ENCODE measurements at regions not wholly inside any gene's neighbourhood (a gene's known extent, or its start where the extent isn't known, plus 50 kb on each side); places are given as distances from the start of the nearest gene placed in this dataset.

DNA sequence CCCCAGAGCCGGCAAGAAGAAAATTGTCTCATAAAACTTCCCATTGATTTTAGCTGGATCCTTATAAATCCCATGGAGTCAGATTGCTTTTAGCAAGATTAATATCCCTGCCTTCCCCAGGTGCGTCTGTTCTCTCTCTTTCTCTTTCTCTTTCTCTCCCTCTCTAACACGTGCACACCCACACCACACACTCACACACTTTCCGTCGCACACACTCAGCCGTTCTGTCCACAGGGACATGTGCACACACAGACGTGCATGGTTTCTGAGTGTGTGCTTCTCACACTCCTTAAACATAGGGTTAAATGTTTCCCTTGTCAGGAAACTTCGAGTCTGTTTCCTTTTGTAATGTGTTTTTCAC, 98.7 kb upstream of the NFIA start:
- TF ChIP-seq, protein P1, sequence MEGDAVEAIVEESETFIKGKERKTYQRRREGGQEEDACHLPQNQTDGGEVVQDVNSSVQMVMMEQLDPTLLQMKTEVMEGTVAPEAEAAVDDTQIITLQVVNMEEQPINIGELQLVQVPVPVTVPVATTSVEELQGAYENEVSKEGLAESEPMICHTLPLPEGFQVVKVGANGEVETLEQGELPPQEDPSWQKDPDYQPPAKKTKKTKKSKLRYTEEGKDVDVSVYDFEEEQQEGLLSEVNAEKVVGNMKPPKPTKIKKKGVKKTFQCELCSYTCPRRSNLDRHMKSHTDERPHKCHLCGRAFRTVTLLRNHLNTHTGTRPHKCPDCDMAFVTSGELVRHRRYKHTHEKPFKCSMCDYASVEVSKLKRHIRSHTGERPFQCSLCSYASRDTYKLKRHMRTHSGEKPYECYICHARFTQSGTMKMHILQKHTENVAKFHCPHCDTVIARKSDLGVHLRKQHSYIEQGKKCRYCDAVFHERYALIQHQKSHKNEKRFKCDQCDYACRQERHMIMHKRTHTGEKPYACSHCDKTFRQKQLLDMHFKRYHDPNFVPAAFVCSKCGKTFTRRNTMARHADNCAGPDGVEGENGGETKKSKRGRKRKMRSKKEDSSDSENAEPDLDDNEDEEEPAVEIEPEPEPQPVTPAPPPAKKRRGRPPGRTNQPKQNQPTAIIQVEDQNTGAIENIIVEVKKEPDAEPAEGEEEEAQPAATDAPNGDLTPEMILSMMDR (IDR thresholded peaks at IDR 0.05): no peak
- ATAC-seq: peak; percentile 18 to 22
- H3K36me3 ChIP-seq: no peaks in the 10 kb centered on the region
- no peak for DNase-seq
- H3K4me1 ChIP-seq: peaks cover 9% of the 10 kb centered on the region
- intact Hi-C loops (cut with DNase I): no loop called here
- peak overlapping the region; percentile 41 for H3K27ac ChIP-seq
- no peaks in the 10 kb centered on the region for H3K27me3 ChIP-seq (ENCODE audit: low read depth)
- no peaks in the 10 kb centered on the region for H3K9me3 ChIP-seq
- H3K4me3 ChIP-seq: no peak overlapping the region

DNA sequence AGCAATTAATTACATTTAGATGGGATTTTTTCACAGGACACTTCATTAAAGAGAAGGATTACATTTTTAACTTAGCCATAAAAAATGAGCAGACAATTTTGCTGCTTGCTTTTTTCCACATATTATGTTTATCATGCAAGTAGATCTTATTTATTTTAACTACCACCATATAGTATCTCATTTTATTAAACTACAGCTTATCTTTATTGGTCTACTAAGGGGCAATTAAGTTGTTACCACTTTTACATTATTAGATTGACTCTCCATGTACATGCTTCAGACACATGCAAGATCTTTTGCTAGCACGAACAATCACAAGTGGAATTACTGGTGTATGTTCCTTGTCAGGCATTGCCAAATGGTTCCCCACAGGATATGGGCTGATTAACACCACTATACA, 99.8 kb upstream of the NFIA start:
- intact Hi-C loops (cut with DNase I): no loop called here
- no peak overlapping the region for H3K27ac ChIP-seq

DNA sequence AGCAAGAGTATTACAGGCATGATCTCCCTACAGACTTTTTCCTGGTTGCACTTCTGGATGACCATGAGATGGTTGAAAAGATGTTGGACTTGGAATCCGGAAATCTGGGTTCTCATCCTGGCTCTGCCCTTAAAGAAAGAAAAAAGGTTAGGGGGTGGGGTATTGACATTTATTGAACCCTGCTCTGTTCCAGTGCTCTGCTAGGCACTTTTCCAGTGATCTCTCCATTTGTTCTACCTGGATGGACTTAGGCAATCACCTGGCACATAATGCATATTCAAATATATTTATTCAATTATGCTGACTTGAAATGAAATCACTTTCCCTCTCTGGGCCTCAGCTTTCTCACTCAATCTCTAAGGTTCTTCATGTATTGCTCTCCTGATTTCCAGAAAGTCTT, 101.0 kb upstream of the NFIA start:
- H3K4me1 ChIP-seq: peaks cover 9% of the 10 kb centered on the region
- H3K27ac ChIP-seq: no peak overlapping the region
- DNase-seq (no peak), ATAC-seq (no peak)
- no peaks in the 10 kb centered on the region for H3K27me3 ChIP-seq (ENCODE audit: low read depth)
- H3K4me3 ChIP-seq: no peak overlapping the region
- no peaks in the 10 kb centered on the region for H3K9me3 ChIP-seq
- intact Hi-C loops (cut with DNase I): no loop called here
- TF ChIP-seq, protein P1 (IDR thresholded peaks at IDR 0.05): no peak
- no peaks in the 10 kb centered on the region for H3K36me3 ChIP-seq

More for the DNA sequence above, 99.8 kb upstream of the NFIA start:
- H3K4me1 ChIP-seq: peaks cover 9% of the 10 kb centered on the region
- no peaks in the 10 kb centered on the region for H3K27me3 ChIP-seq (ENCODE audit: low read depth)
- H3K36me3 ChIP-seq: no peaks in the 10 kb centered on the region
- TF ChIP-seq, protein P1 (IDR thresholded peaks at IDR 0.05): no peak
- H3K9me3 ChIP-seq: no peaks in the 10 kb centered on the region
- ATAC-seq (no peak), DNase-seq (no peak)
- no peak overlapping the region for H3K4me3 ChIP-seq

DNA sequence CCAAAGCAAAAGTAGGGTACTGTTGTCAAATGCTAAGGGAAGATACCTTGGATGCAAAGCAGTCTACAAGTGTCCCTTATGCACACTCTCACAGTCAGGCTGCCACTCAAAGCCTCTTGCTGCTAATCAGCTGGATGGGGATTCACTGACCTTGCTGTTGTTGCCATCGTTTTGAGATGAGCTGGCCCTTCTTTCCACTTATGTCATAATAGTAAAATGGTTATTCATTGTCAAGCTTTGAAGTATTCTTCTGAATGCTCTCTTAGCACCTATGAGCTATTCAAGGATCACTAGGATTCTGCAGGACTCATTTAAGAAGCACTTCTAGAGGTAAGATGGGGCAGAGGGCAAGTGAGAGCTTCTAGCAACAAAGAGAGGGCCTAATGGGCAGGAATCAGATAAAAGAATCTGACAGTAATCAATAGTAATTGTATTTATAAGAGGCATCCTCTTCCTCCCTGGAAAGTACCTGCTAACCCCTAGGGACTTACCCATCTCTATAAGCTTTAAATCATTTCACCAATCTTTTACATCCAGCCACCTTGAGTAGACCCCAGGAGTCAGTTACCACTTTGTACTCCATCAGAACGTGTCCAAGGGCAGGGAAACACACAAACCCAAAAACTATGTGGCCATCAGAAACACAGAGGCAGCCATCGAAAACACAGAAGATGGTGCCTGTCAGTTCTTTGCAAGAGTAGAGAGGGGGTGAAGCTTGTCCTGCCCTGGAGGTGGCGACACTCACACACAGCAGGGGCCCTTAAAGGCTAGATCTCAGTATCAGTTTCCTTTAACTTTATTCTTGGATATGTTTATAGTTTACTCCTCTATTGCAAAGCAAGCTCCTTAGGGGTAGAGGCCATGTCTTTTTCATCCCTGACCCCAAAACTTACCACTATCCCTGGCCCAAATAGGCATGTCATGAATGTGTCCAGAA, 103.7 kb upstream of the NFIA start:
- DNase-seq: no peak
- TF ChIP-seq, protein P1 (IDR thresholded peaks at IDR 0.05): peak; percentile 65
- H3K4me3 ChIP-seq: no peak overlapping the region
- H3K27me3 ChIP-seq (ENCODE audit: low read depth): no peaks in the 10 kb centered on the region
- no peak overlapping the region for H3K27ac ChIP-seq
- H3K9me3 ChIP-seq: no peaks in the 10 kb centered on the region
- intact Hi-C loops (cut with DNase I): no loop called here
- no peaks in the 10 kb centered on the region for H3K36me3 ChIP-seq
- H3K4me1 ChIP-seq: peaks cover 8% of the 10 kb centered on the region
- peak; percentile 79 to 85 for ATAC-seq

DNA sequence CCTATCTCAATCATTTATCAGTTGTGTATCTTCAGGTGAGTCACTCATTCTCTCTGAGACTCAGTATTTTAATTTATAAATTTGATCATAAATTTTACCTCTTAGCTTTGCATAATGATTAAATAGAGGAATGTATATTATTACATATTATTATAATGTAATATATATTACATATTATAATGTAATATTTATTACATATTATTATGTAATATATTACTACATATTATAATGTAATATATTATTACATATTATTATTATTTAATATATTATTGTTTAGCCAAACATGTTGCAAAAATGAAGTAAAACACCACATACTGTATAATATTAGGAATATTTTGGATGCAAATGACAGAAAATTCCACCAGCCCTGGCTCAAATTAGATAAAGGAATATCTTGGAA, 104.7 kb upstream of the NFIA start:
- no peak for ATAC-seq
- DNase-seq: no peak
- Histone ChIP-seq H3K9me3 (no peaks in the 10 kb centered on the region), H3K4me3 (no peak overlapping the region), H3K36me3 (no peaks in the 10 kb centered on the region), H3K4me1 (peaks cover 7% of the 10 kb centered on the region), H3K27ac (no peak overlapping the region), H3K27me3 (ENCODE audit: low read depth) (no peaks in the 10 kb centered on the region)
- TF ChIP-seq, protein P1 (IDR thresholded peaks at IDR 0.05): no peak
- intact Hi-C loops (cut with DNase I): no loop called here
